Urinary bladder (tissue), 3 donors: ENCODE measurements at regions not wholly inside any gene's neighbourhood (a gene's known extent, or its start where the extent isn't known, plus 50 kb on each side); places are given as distances from the start of the nearest gene placed in this dataset.
A peak's percentile ranks its signal among the peaks of the same experiment; 100 is the strongest.

ENCODE experiments used
- DNase-seq: peaks from one replicate; pipeline ENCODE4 v3.0.0-alpha.2; 2015; ENCODE audit errors: extremely low spot score
- H3K27ac ChIP-seq: one replicate; pipeline ENCODE4 v1.5.1; 2013; ENCODE audit warnings: low read depth, mild to moderate bottlenecking, moderate library complexity
- H3K36me3 ChIP-seq: one replicate; pipeline ENCODE4 v1.6.1; 2013; ENCODE audit warnings: mild to moderate bottlenecking, moderate library complexity; ENCODE audit not compliant: insufficient read depth
- H3K4me1 ChIP-seq: one replicate; pipeline ENCODE4 v1.6.1; 2013; ENCODE audit warnings: mild to moderate bottlenecking, moderate library complexity; ENCODE audit not compliant: insufficient read depth
- H3K4me3 ChIP-seq: one replicate; pipeline ENCODE4 v1.5.1; 2013; ENCODE audit warnings: low read depth, low read length
- WGBS: extraction: QIAGEN DNeasy Blood & Tissue Kit; methylation state at CpG from one replicate; pipeline ENCODE4 v1.1.7; 2013; 5-methylcytosine and 5-hydroxymethylcytosine counted together
- donor health status: healthy with polysubstance abuse.
- donor health status: healthy.

DNA sequence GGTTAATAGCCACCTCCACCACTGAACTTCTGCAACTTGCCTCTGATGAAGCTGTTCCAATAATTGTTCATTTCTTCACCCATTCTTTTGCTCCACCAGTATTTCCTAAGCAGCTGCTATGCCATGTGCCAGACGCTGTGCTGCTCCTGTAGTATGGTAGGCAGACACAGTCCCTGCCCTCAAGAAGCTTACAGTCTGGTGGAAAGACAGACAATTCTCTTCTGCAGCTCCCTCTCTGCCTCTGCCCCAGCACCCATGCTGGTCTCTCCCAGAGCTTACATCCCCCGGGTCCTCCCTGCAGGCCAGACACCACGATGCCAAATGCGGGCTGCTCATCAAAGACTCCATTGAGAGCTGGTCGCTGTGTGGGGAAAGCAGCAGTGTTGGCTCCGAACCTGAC lies 111.6 kb upstream of the ESRRB start:
- Histone ChIP-seq H3K4me1 (no peaks in the 10 kb centered on the region), H3K36me3 (no peaks in the 10 kb centered on the region), H3K4me3 (no peak overlapping the region), H3K27ac (no peak overlapping the region)
- WGBS: 86% methylated on average over 6 of the region's 6 CpGs
- DNase-seq: no peak

GRCh38 chr14:76267322-76268046 lies 108.5 kb upstream of the ESRRB start:
- peak overlapping the region; percentile 41 for H3K4me3 ChIP-seq
- H3K36me3 ChIP-seq: no peaks in the 10 kb centered on the region
- DNase-seq: peak; percentile 11
- no peaks in the 10 kb centered on the region for H3K4me1 ChIP-seq
- H3K27ac ChIP-seq: no peak overlapping the region
- WGBS: 23% methylated on average over 27 of the region's 27 CpGs

- peak overlapping the region; percentile 41 for H3K4me3 ChIP-seq
- no peaks in the 10 kb centered on the region for H3K36me3 ChIP-seq
- WGBS: 19% methylated on average over 8 of the region's 8 CpGs
- no peaks in the 10 kb centered on the region for H3K4me1 ChIP-seq
- no peak overlapping the region for H3K27ac ChIP-seq
- no peak for DNase-seq
These were observed 107.9 kb upstream of the ESRRB start for GRCh38 chr14:76268047-76268431.

GRCh38 chr14:76268700-76269099 lies 107.2 kb upstream of the ESRRB start:
- Histone ChIP-seq H3K36me3 (no peaks in the 10 kb centered on the region), H3K4me1 (no peaks in the 10 kb centered on the region), H3K4me3 (no peak overlapping the region), H3K27ac (no peak overlapping the region)
- 80% methylated on average over 9 of the region's 9 CpGs for WGBS
- DNase-seq: no peak

GRCh38 chr14:76271041-76271755 lies 104.7 kb upstream of the ESRRB start:
- DNase-seq: no peak
- H3K4me1 ChIP-seq: no peaks in the 10 kb centered on the region
- no peak overlapping the region for H3K27ac ChIP-seq
- WGBS: 77% methylated on average over 15 of the region's 15 CpGs
- no peaks in the 10 kb centered on the region for H3K36me3 ChIP-seq
- no peak overlapping the region for H3K4me3 ChIP-seq

DNA sequence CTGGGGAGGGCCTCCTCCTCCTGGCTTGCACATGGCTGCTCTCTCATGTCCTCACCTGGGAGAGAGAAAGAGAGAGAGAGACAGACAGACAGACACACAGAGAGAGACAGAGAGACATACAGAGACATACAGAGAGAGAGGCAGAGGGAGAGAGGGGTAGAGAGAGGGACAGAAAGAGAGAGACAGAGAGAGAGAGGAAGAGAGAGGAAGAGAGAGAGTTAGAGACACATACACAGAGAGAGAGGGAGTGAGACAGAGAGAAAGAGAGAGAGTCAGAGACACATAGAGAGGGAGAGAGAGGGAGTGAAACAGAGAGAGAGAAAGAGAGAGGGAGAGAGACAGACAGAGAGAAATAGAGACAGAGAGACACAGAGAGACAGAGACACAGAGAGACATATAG lies 103.6 kb upstream of the ESRRB start:
- Histone ChIP-seq H3K27ac (no peak overlapping the region), H3K4me1 (no peaks in the 10 kb centered on the region), H3K4me3 (no peak overlapping the region), H3K36me3 (no peaks in the 10 kb centered on the region)
- no peak for DNase-seq

DNA sequence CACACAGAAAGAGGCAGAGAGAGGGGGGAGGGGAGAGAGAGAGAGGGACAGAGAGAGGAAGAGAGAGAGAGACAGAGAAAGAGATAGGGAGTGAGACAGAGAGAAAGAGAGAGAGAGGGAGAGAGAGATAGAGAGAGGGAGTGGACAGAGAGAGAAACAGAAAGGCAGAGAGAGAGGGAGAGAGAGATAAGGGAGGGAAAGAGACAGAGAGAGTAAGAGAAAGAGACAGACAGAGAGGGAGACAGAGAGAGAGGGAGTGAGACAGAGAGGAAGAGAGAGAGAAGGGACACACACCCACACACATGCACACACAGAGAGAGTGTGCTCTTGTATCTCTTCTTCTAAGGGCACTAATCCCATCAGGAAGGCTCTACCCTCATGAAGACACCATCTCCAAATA lies 103.2 kb upstream of the ESRRB start:
- H3K4me1 ChIP-seq: no peaks in the 10 kb centered on the region
- H3K4me3 ChIP-seq: no peak overlapping the region
- H3K27ac ChIP-seq: no peak overlapping the region
- DNase-seq: no peak
- H3K36me3 ChIP-seq: no peaks in the 10 kb centered on the region

DNA sequence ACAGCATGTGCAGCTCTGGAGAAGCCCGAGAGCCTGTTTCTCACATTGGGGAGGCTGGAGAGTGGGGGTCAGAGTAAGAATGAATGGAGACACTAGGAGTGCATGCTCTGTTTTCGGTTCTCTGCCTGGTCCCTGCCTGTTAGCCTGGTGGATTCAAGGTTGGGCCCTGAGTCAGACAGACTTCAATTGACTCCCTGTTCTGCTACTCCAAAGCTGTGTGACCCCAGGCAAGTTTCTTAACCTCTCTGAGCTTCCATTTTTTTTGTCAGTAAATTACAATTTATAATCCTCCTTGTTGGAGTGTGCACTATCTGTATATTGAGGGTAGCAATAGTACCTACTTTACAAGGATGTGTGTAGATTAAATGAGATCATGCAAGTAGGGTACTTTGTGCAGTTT lies 102.6 kb upstream of the ESRRB start:
- no peaks in the 10 kb centered on the region for H3K36me3 ChIP-seq
- H3K4me1 ChIP-seq: no peaks in the 10 kb centered on the region
- H3K27ac ChIP-seq: no peak overlapping the region
- DNase-seq: no peak
- 72% methylated on average over 2 of the region's 2 CpGs for WGBS
- H3K4me3 ChIP-seq: no peak overlapping the region

DNA sequence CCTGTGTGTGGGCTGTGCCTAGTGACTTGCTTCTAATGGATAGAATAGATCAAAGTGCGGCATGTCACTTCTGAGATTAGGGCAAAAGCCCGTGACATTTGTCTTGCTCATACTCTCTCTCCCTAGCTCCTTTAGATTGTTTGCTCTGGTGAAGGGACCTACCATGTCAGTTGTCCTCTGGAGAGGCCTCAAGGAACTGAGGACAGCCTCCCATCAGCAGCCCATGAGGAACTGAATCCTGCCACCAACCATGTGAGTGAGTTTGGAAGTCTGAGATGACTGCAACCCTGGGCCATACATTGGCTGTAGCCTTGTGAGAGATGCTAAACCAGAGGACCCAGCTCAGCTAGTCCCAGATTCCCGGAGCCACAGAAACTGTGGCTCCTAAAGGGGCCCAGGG lies 101.6 kb upstream of the ESRRB start:
- no peak for DNase-seq
- Histone ChIP-seq H3K27ac (no peak overlapping the region), H3K36me3 (no peaks in the 10 kb centered on the region), H3K4me3 (no peak overlapping the region), H3K4me1 (no peaks in the 10 kb centered on the region)
- WGBS: 84% methylated on average over 3 of the region's 3 CpGs

DNA sequence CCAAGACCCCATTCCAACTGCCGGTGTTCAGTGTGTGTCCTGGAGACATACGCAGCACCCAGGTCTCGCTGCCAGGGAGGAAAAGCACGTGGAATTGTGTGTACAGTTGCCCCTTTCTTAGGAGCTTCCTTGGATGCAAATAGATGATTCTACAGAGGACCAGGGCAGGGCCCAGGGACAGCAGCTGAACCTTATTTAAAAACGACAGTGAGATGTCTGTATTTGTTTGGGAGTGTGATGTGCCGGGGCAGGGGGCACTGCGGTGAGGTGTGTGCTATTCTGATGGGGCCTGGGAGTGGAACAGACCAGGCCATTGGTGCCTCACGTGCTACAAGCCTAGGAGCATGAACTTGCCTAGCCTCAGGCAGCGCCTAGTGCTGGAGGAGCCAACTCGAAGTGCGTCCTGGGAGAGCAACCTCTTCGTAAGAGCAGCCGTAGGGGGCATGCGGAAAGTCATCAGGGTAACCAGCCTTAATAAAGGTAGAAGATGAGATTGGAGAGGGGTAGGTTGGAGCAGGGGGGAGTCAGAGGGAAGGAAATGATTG lies 98.3 kb upstream of the ESRRB start:
- 76% methylated on average over 14 of the region's 14 CpGs for WGBS
- no peak overlapping the region for H3K4me3 ChIP-seq
- H3K4me1 ChIP-seq: no peaks in the 10 kb centered on the region
- no peak for DNase-seq
- no peak overlapping the region for H3K27ac ChIP-seq
- H3K36me3 ChIP-seq: no peaks in the 10 kb centered on the region

- no peak overlapping the region for H3K4me3 ChIP-seq
- 42% methylated on average over 3 of the region's 3 CpGs for WGBS
- DNase-seq: no peak
- no peaks in the 10 kb centered on the region for H3K4me1 ChIP-seq
- no peaks in the 10 kb centered on the region for H3K36me3 ChIP-seq
- no peak overlapping the region for H3K27ac ChIP-seq
These were observed 95.7 kb upstream of the ESRRB start for GRCh38 chr14:76280221-76280620.

DNA sequence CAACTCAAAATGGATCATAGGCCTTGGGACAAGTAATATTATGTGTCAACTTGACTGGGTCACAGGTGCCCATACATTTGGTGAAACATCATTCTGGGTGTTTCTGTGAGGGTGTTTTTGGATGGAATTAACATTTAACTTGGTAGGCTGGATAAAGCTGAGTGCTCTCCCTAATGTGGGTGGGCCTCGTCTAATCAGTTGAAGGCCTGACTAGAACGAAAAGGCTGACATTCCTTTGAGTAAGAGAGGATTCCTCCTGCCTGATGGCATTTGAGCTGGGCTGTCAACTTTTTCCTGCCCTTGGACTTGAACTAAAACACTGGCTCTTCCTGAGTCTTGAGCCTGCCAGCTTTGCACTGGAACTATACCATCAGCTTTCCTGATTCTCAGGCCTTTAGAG lies 93.4 kb upstream of the ESRRB start:
- no peaks in the 10 kb centered on the region for H3K4me1 ChIP-seq
- H3K36me3 ChIP-seq: no peaks in the 10 kb centered on the region
- no peak overlapping the region for H3K4me3 ChIP-seq
- DNase-seq: no peak
- H3K27ac ChIP-seq: no peak overlapping the region
- 71% methylated on average over 2 of the region's 2 CpGs for WGBS

DNA sequence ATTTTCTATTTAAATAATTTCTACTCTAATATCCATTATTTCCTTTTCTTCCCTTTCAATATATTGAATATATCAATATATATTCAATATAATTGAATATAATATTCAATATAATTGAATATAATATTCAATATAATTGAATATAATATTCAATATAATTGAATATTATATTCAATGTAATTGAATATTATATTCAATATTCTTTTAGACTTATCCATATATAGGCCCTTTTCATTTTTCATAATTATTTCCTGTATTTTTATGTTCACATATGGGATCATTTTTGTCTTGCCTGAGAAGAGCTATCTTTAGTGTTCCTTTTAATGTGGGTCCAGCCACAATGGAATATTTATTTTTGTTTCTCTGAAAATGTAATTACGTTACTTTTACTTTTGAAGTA lies 88.9 kb upstream of the ESRRB start:
- Histone ChIP-seq H3K36me3 (no peaks in the 10 kb centered on the region), H3K27ac (no peak overlapping the region), H3K4me3 (no peak overlapping the region), H3K4me1 (no peaks in the 10 kb centered on the region)
- WGBS: 85% methylated on average over 1 of the region's 1 CpG
- no peak for DNase-seq

GRCh38 chr14:76289276-76289675 lies 86.7 kb upstream of the ESRRB start:
- Histone ChIP-seq H3K4me3 (no peak overlapping the region), H3K4me1 (no peaks in the 10 kb centered on the region), H3K36me3 (no peaks in the 10 kb centered on the region), H3K27ac (no peak overlapping the region)
- 83% methylated on average over 4 of the region's 4 CpGs for WGBS
- no peak for DNase-seq
